Peyer's patch (tissue), 4 donors: ENCODE measurements at regions not wholly inside any gene's neighbourhood (a gene's known extent, or its start where the extent isn't known, plus 50 kb on each side); places are given as distances from the start of the nearest gene placed in this dataset.

Experiments used
- POLR2A ChIP-seq, 2 donors: fragments of 450-650 bp; IDR thresholded peaks; one replicate each; pipeline ENCODE4 v1.5.1; 2017; ENCODE audit warnings: antibody characterized with exemption in 2 of 2, mild to moderate bottlenecking in 2 of 2, moderate library complexity in 2 of 2
- TF ChIP-seq, protein P1 (sequence below), 6 experiments: fragments of 450-650 bp in 4 of 6; fragments of 200-600 bp in 2 of 6; sonication (generic) in 1 of 6; IDR thresholded peaks; one replicate each; pipeline ENCODE4 v1.5.1; 2017 to 2019; ENCODE audit warnings: antibody characterized with exemption in 6 of 6, mild to moderate bottlenecking in 3 of 6, moderate library complexity in 1 of 6

DNA sequence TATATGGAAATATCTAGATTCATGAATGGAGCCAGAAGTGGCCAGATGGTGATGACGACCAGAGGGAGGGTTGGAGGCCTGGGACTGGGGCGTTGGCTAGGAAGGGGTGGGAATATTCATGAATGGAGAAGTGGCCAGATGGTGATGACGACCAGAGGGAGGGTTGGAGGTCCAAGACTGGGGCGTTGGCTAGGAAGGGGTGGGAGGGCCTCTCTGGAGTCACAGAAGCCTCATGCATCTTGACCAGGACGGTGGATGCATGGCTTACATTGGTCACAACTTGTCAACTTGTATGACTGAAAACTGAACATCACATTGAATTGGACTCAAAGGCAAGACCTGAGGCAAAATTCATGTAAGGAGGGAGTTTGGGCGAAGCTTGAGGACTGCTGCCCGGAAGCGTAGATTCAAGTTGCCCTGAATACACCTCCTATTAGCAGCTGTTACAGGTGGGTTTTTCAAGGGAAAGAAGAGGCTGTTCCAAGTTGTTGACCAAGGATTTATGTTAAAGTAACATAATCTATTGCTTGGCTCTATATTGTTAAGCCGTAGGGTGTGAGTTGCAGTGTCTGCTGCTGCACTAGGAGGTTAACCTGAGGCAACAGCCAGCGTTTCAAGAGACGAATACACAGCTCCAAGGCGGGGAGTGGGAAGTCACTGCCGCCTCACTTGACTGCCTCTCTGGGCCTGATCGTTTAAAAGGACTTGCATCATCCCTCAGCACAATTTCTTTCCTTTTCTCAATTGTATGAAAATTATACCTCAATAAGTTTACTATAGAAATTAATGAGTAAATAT is 55.1 kb upstream of the FAM20C start:
- TF ChIP-seq, protein P1, sequence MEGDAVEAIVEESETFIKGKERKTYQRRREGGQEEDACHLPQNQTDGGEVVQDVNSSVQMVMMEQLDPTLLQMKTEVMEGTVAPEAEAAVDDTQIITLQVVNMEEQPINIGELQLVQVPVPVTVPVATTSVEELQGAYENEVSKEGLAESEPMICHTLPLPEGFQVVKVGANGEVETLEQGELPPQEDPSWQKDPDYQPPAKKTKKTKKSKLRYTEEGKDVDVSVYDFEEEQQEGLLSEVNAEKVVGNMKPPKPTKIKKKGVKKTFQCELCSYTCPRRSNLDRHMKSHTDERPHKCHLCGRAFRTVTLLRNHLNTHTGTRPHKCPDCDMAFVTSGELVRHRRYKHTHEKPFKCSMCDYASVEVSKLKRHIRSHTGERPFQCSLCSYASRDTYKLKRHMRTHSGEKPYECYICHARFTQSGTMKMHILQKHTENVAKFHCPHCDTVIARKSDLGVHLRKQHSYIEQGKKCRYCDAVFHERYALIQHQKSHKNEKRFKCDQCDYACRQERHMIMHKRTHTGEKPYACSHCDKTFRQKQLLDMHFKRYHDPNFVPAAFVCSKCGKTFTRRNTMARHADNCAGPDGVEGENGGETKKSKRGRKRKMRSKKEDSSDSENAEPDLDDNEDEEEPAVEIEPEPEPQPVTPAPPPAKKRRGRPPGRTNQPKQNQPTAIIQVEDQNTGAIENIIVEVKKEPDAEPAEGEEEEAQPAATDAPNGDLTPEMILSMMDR (IDR thresholded peaks at IDR 0.05): no peak
- no peak for TF ChIP-seq POLR2A (IDR thresholded peaks at IDR 0.05)
